ENCODE measurements at regions not wholly inside any gene's neighbourhood (a gene's known extent, or its start where the extent isn't known, plus 50 kb on each side); places are given as distances from the start of the nearest gene placed in this dataset.

- DNase-seq (ENCODE audit: low read depth in 2 of 3, low spot score in 1 of 3): no peak
Observed at GRCh38 chr20:54272901-54273488, 65.1 kb downstream of the PFDN4 start.

- DNase-seq (ENCODE audit: low read depth in 2 of 3, low spot score in 1 of 3): no peak
Observed at GRCh38 chr20:54275359-54276111, 67.6 kb downstream of the PFDN4 start.

GRCh38 chr20:54276577-54277169 is 68.8 kb downstream of the PFDN4 start:
- no peak for DNase-seq (ENCODE audit: low read depth in 2 of 3, low spot score in 1 of 3)

- no peak for DNase-seq (ENCODE audit: low read depth in 2 of 3, low spot score in 1 of 3)
Observed at GRCh38 chr20:54278262-54278661, 70.4 kb downstream of the PFDN4 start.

GRCh38 chr20:54282625-54283024 is 74.7 kb downstream of the PFDN4 start:
- no peak for DNase-seq (ENCODE audit: low read depth in 2 of 3, low spot score in 1 of 3)

- no peak for DNase-seq (ENCODE audit: low read depth in 2 of 3, low spot score in 1 of 3)
Observed at GRCh38 chr20:54283253-54283652, 75.4 kb downstream of the PFDN4 start.

- DNase-seq (ENCODE audit: low read depth in 2 of 3, low spot score in 1 of 3): peak in 2 of 3 donors; percentile 16 to 41
Observed at GRCh38 chr20:54284928-54285704, 77.2 kb downstream of the PFDN4 start.

GRCh38 chr20:54290636-54291035 is 82.7 kb downstream of the PFDN4 start:
- no peak for DNase-seq (ENCODE audit: low read depth in 2 of 3, low spot score in 1 of 3)

- DNase-seq (ENCODE audit: low read depth in 2 of 3, low spot score in 1 of 3): no peak
Observed at GRCh38 chr20:54291339-54292010, 83.6 kb downstream of the PFDN4 start.

- DNase-seq (ENCODE audit: low read depth in 2 of 3, low spot score in 1 of 3): no peak
Observed at GRCh38 chr20:54292185-54292584, 84.3 kb downstream of the PFDN4 start.

- no peak for DNase-seq (ENCODE audit: low read depth in 2 of 3, low spot score in 1 of 3)
Observed at GRCh38 chr20:54293526-54293925, 85.6 kb downstream of the PFDN4 start.

- DNase-seq (ENCODE audit: low read depth in 2 of 3, low spot score in 1 of 3): no peak
Observed at GRCh38 chr20:54294094-54294493, 86.2 kb downstream of the PFDN4 start.

GRCh38 chr20:54295686-54296085 is 87.8 kb downstream of the PFDN4 start:
- no peak for DNase-seq (ENCODE audit: low read depth in 2 of 3, low spot score in 1 of 3)

- DNase-seq (ENCODE audit: low read depth in 2 of 3, low spot score in 1 of 3): no peak
Observed at GRCh38 chr20:54305421-54305820, 97.5 kb downstream of the PFDN4 start.

GRCh38 chr20:54306985-54307710 is 99.3 kb downstream of the PFDN4 start:
- no peak for DNase-seq (ENCODE audit: low read depth in 2 of 3, low spot score in 1 of 3)

GRCh38 chr20:54308804-54309203 is 100.9 kb downstream of the PFDN4 start:
- no peak for DNase-seq (ENCODE audit: low read depth in 2 of 3, low spot score in 1 of 3)

GRCh38 chr20:54318892-54319291 is 111.0 kb downstream of the PFDN4 start:
- DNase-seq (ENCODE audit: low read depth in 2 of 3, low spot score in 1 of 3): no peak

- no peak for DNase-seq (ENCODE audit: low read depth in 2 of 3, low spot score in 1 of 3)
Observed at GRCh38 chr20:54320148-54320607, 112.3 kb downstream of the PFDN4 start.

- no peak for DNase-seq (ENCODE audit: low read depth in 2 of 3, low spot score in 1 of 3)
Observed at GRCh38 chr20:54321352-54322087, 113.6 kb downstream of the PFDN4 start.
